Right lobe of liver (tissue), 6 donors: ENCODE measurements at regions not wholly inside any gene's neighbourhood (a gene's known extent, or its start where the extent isn't known, plus 50 kb on each side); places are given as distances from the start of the nearest gene placed in this dataset.

Experiments used
- ATAC-seq, 4 donors: fragments of 200-7000 bp; cut with Tn5 transposase; one replicate each; pipeline ENCODE4 v1.9.1; 2020; ENCODE audit warnings: mild to moderate bottlenecking in 4 of 4, moderate library complexity in 4 of 4
- DNase-seq, 3 donors: peaks; one replicate each; pipeline ENCODE4 v3.0.0-alpha.2; 2020
- H3K27ac ChIP-seq, 3 donors: fragments of 200-600 bp; one replicate each; pipeline ENCODE4 v1.8.0; 2022
- H3K27me3 ChIP-seq, 2 donors: fragments of 200-600 bp; one replicate each; pipeline ENCODE4 v1.8.0; 2022
- H3K36me3 ChIP-seq, 4 donors: fragments of 200-600 bp; sonication (generic) in 1 of 4; one replicate each; pipeline versions ENCODE4 v1.5.1 to v1.8.0; 2017 to 2022; ENCODE audit warnings: control low read depth in 1 of 4
- H3K4me1 ChIP-seq, 4 donors: fragments of 200-600 bp; sonication (generic) in 1 of 4; one replicate each; pipeline versions ENCODE4 v1.5.1 to v1.8.0; 2017 to 2022; ENCODE audit warnings: control low read depth in 1 of 4
- H3K4me3 ChIP-seq, 3 donors: fragments of 200-600 bp; one replicate each; pipeline ENCODE4 v1.8.0; 2022
- H3K9me3 ChIP-seq, 4 donors: fragments of 200-600 bp; sonication (generic) in 1 of 4; one replicate each; pipeline versions ENCODE4 v1.5.1 to v1.8.0; 2017 to 2022; ENCODE audit warnings: control low read depth in 1 of 4
- CTCF ChIP-seq, 4 donors: fragments of 200-600 bp in 3 of 4; fragments of 450-650 bp in 1 of 4; IDR thresholded peaks; one replicate each; pipeline versions ENCODE4 v1.5.1 to v1.8.0; 2016 to 2022; ENCODE audit warnings: antibody characterized with exemption in 4 of 4, mild to moderate bottlenecking in 2 of 4
- POLR2A ChIP-seq: fragments of 450-650 bp; IDR thresholded peaks from one replicate; pipeline ENCODE4 v1.6.1; 2017; ENCODE audit warnings: antibody characterized with exemption, mild to moderate bottlenecking
- WGBS: methylation state at CpG from one replicate; pipeline ENCODE4 v1.1.6; 2018; ENCODE audit warnings: low coverage, low lambda C conversion rate; ENCODE audit not compliant: insufficient coverage; ENCODE audit errors: missing lambda C conversion rate; 5-methylcytosine and 5-hydroxymethylcytosine counted together
- intact Hi-C, 2 donors: fragments of 100-400 bp; cut with DNase I; formaldehyde crosslinking; loops; one replicate each; pipeline versions ENCODE4 v1.11.2 to v1.14.1; 2022
- donor health status: DM: no; HTN: yes; CAD: no.
- donor health status: DM: no; HTN: no; CAD: no.
- donor health status: DM: no; HTN: no; CAD: no.
- donor health status: DM: no; HTN: yes; CAD: no.
- donor health status: DM: no; HTN: yes; CAD: no.

GRCh38 chr9:87073692-87074091 lies 126.4 kb upstream of the GAS1 start:
- H3K36me3 ChIP-seq = no peaks in the 10 kb centered on the region
- ATAC-seq (no peak), DNase-seq (no peak)
- H3K27me3 ChIP-seq = no peaks in the 10 kb centered on the region
- H3K27ac ChIP-seq = no peak overlapping the region
- H3K4me1 ChIP-seq = no peaks in the 10 kb centered on the region
- TF ChIP-seq CTCF (IDR thresholded peaks at IDR 0.05) (no peak), POLR2A (no peak)
- 57% methylated on average over 6 of the region's 6 CpGs for WGBS
- H3K4me3 ChIP-seq = no peak overlapping the region
- H3K9me3 ChIP-seq = no peaks in the 10 kb centered on the region
- intact Hi-C loops = no loop called here

- H3K27ac ChIP-seq = no peak overlapping the region
- no peaks in the 10 kb centered on the region for H3K9me3 ChIP-seq
- no peak for DNase-seq
- no peaks in the 10 kb centered on the region for H3K36me3 ChIP-seq
- intact Hi-C loops = no loop called here
- TF ChIP-seq POLR2A = no peak
- H3K4me1 ChIP-seq = no peaks in the 10 kb centered on the region
- no peak for ATAC-seq
- no peaks in the 10 kb centered on the region for H3K27me3 ChIP-seq
- H3K4me3 ChIP-seq = no peak overlapping the region
- WGBS = 83% methylated on average over 1 of the region's 3 CpGs
These were observed 128.2 kb upstream of the GAS1 start for GRCh38 chr9:87075537-87075936.

GRCh38 chr9:87076825-87077224 lies 129.5 kb upstream of the GAS1 start:
- no CpG with 5 or more reads among the region's 2 CpGs for WGBS
- no peak overlapping the region for H3K4me3 ChIP-seq

GRCh38 chr9:87077986-87078385 lies 130.7 kb upstream of the GAS1 start:
- Histone ChIP-seq H3K36me3 (no peaks in the 10 kb centered on the region), H3K27ac (no peak overlapping the region), H3K27me3 (no peaks in the 10 kb centered on the region), H3K4me3 (no peak overlapping the region), H3K9me3 (no peaks in the 10 kb centered on the region), H3K4me1 (no peaks in the 10 kb centered on the region)
- intact Hi-C loops = no loop called here
- ATAC-seq (no peak), DNase-seq (no peak)
- no peak for TF ChIP-seq POLR2A
- TF ChIP-seq CTCF (IDR thresholded peaks at IDR 0.05) = no peak
- WGBS = 43% methylated on average over 1 of the region's 3 CpGs

More at GRCh38 chr9:87076825-87077224, 129.5 kb upstream of the GAS1 start:
- TF ChIP-seq POLR2A (no peak), CTCF (IDR thresholded peaks at IDR 0.05) (no peak)
- no peak for DNase-seq
- Histone ChIP-seq H3K36me3 (no peaks in the 10 kb centered on the region), H3K9me3 (no peaks in the 10 kb centered on the region), H3K27ac (no peak overlapping the region), H3K27me3 (no peaks in the 10 kb centered on the region), H3K4me1 (no peaks in the 10 kb centered on the region)
- no peak for ATAC-seq
- intact Hi-C loops = no loop called here

- no peaks in the 10 kb centered on the region for H3K27me3 ChIP-seq
- no peak overlapping the region for H3K27ac ChIP-seq
- no peaks in the 10 kb centered on the region for H3K36me3 ChIP-seq
- no peaks in the 10 kb centered on the region for H3K9me3 ChIP-seq
- 54% methylated on average over 7 of the region's 7 CpGs for WGBS
- H3K4me1 ChIP-seq = no peaks in the 10 kb centered on the region
- TF ChIP-seq CTCF (IDR thresholded peaks at IDR 0.05) = no peak
- TF ChIP-seq POLR2A = no peak
- no peak overlapping the region for H3K4me3 ChIP-seq
- intact Hi-C loops = no loop called here
- ATAC-seq = no peak
- DNase-seq = no peak
These were observed 133.4 kb upstream of the GAS1 start for GRCh38 chr9:87080512-87081264.
